Amniotic epithelial cell (primary cell): ENCODE measurements at regions not wholly inside any gene's neighbourhood (a gene's known extent, or its start where the extent isn't known, plus 50 kb on each side); places are given as distances from the start of the nearest gene placed in this dataset.
"Not testable (repeated sequence)": the region's sequence is repeated elsewhere in the genome, so short reads cannot be mapped to it uniquely, and the experiment has no call there.

Experiments
- DNase-seq: peaks from one replicate; pipeline ENCODE4 v3.0.0-alpha.2; 2010; ENCODE audit warnings: low read depth

- peak; percentile 3 for DNase-seq
These were observed 649.8 kb upstream of the FSHR start for GRCh38 chr2:49804111-49804510.

GRCh38 chr2:49801898-49802450, 647.7 kb upstream of the FSHR start:
- peak; percentile 2 for DNase-seq

DNA sequence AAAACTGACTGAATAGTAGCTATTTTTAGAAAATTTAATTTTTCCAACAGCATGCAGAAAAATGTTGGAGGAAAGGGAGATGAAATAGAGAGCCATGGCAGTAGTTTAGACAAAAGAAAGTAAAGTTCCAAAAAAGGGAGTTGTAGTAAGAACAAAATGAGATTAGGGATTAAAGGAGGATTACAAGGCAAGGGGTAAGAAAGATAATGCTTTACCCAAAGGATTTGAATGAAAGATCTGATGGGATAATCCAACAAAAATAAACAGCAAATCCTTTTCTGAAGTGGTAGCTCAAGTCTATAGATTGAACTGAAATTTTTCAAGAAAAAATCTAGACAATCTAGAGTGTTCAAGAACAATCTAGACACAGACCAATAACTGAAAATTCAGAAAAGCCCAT, 644.3 kb upstream of the FSHR start:
- no peak for DNase-seq

- DNase-seq, result peak; percentile 2
These were observed 642.0 kb upstream of the FSHR start for GRCh38 chr2:49796266-49796665.

DNA sequence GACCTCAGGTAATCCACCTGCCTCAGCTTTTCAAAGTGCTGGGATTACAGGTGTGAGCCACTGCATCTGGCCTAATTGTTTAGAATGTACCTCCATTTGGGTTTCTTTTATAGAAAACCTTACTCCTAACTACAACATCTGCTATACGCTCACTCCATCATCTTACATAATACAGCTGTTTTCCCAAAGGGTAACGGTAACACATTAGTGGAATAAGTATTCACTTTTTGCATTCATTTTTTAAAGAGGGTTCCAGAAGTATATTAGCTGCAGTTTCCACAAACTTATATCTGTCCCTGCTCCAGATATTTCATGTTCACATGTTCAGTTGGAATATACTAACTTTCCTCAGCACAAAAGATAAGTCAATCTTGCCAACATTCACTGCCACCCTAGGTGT, 640.1 kb upstream of the FSHR start:
- no peak for DNase-seq

GRCh38 chr2:49788300-49788699, 634.0 kb upstream of the FSHR start:
- no peak for DNase-seq

DNA sequence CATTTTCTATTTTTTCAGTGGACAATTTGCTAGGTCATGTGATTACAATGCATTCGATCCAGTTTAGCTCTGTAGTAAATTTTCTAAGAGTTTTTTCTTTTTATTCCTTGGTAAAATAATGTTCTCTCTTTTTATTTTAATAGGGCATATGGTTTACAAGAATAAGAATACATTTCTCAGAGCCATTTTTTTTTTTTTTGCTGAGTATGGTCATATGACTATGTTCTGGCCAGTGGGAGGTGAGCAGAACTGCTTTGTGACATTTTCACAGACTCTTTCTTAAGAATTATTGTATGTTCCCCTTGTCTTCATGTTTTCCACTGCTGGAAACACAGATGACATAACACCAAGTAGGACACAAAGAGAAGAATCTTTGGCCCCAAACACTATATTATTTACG, 626.6 kb upstream of the FSHR start:
- no peak for DNase-seq

DNA sequence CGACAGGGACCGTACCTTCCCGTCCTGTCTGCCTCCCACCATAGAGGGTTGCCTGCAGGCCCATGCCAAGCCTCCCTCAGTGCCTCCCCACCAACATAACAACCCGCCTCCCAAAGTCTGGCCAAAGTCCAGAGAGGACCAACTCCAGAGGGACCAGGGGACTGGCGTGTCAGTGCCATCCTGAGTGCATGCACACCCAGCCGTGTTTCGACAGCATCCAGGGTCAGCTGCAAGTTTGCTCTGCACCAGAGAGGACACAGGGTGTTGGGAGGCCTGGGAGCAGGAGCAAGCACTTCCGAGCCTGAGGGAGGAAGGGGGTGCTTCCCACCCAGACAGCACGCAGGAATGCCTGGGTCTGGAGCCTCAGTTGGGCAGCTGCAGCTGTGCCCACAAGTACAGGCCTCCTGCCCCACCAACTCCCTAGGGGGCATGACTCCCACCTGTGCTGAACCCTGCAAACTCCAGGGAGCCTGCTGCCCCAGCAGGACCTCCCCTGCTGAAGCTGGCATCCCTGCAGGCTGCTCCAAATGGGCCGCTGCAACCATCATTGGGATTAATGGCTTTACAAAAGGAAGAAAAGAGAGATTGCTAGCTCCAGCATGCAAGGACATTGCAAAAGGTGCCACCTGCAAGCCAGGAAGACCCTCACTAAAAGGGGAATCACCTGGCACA, 618.1 kb upstream of the FSHR start:
- DNase-seq, result no peak

- peak; percentile 1 for DNase-seq
These were observed 616.6 kb upstream of the FSHR start for GRCh38 chr2:49770919-49771318.

DNA sequence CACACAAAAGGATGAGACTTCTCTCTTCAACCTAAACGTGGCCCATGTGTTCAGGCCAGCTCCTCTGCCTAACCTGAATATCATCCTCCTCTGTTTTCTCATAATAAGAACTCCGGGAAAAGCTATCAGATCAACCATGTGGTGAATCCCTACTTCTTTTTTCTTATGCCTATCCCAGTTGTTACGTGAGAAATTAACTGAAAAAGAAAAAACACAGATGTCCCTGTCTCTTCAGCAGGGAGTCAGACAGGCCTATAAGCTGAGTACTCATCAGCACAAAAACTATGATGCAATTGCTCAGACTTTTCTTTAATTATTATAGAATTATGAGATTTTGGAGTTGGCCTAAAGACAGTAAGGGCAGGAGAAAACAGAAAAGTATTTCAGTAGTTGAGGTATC, 613.0 kb upstream of the FSHR start:
- DNase-seq, result no peak

DNA sequence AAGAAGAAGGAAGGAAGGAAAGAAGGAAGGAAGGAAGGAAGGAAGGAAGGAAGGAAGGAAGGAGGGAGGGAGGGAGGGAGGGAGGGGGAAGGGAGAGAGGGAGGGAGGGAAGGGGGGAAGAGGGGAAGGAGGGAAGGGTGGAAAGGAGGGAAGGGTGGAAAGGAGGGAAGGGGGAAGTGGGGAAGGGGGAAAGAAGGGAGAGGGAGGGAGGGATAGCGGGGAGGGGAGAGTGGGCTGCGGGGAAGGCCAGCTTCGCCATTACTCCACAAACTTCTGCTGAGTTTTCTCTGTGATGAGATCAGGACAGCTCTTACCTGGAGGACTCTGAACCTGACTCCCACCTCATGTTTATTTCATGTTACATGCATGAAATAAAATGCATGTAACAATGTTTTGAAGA, 601.5 kb upstream of the FSHR start:
- no peak for DNase-seq

- no peak for DNase-seq
These were observed 600.1 kb upstream of the FSHR start for GRCh38 chr2:49754381-49754780.

DNA sequence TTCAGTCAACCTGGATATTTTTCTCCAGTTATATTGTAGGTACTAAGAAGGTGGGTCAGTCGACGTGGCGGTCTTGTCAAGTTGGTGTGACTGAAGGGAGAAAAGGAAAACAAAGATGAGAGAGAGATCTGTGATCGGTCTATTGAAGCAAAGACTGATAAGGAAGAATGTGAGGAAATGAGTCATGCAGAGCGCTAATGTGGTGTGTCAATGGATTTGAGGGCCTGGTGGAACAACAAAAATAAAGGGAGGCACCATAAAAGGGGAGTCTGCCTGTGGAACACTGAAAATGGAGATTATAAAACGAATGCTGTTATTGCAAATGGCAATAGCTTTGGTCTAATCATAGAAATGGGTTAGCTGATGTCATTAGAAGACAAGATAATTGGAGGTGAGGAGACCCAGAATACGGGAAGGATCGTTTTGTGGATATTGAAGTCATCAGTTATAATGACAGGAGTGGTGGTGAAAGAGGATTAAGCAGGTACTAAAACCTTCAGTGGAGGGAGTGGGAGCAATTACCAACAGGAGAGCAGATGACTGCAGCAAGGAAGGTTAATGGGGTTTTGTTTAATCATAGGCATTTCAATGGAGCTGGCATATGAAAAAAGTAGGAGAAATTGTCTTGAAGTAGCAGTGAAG, 599.1 kb upstream of the FSHR start:
- peak; percentile 0 for DNase-seq

DNA sequence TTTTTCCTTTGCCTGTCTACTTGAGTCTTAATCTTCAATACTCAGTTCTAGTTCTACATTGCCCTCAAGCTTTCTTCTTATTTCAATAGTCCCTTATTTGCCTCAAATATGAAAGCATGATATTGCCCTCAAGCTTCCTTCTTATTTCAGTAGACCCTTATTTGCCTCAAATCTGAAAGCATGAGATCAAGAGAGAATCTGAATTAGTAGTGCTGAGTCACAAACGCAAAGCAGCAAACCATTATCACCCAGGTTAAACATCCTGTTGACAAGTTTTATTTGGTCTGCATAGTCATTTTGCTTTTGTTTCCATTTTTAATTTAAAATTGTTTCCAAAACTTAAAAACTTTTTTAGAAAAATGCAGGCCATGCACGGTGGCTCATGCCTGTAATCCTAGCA, 583.3 kb upstream of the FSHR start:
- DNase-seq, result no peak

DNA sequence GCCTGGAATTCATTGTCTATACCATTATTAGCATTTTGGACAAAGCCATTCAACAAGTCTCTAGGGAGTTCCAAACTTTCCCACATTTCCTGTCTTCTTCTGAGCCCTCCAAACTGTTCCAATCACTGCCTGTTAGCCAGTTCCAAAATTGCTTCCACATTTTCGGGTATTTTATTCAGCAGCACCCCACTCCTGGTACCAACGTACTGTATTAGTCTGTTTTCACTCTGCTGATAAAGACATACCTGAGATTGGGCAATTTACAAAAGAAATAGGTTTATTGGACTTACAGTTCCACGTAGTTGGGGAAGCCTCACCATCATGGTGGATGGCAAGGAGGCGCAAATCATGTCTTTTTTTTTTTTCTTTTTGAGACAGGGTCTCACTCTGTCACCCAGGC, 578.6 kb upstream of the FSHR start:
- DNase-seq, result not testable (repeated sequence)

- no peak for DNase-seq
These were observed 564.9 kb upstream of the FSHR start for GRCh38 chr2:49719241-49719640.

DNA sequence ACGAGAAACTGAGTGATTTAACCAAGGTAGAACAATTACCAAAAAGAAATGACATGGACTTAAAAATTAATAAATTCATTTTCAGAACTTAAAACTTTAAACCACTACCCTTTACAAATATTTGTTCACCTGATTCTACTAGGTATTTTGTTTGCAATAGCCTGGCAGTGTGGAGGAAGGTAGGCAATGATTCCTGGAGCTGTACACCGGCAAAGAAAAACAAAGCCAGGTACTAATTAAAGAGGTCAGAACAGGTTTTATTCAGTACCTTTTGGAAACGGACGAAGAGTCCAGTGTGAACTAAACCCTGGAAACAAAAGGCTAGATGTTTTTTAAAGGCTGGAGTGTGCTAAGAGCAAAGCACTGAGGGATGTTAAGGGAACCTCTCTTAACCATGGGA, 561.3 kb upstream of the FSHR start:
- no peak for DNase-seq

- DNase-seq, result no peak
These were observed 560.1 kb upstream of the FSHR start for GRCh38 chr2:49714454-49714853.

DNA sequence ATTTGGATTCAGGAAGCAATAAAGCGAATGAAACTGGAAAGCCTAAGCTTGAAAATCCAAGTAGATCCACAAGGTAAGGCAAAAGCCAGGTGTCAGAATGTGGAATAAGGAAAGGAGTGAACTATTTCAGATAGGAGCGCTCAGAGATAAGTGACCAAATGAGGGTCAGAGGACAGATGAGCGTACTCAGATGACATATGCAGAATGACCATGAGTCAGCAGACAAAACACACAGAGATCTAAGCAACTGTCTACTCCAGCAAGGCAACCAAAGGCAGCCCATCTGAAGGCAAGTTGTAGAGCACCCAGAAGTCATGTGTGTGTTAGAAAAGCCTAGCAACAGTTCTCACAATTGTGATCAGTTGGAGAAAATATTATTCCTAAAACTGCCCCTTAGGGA, 548.4 kb upstream of the FSHR start:
- DNase-seq, result no peak

DNA sequence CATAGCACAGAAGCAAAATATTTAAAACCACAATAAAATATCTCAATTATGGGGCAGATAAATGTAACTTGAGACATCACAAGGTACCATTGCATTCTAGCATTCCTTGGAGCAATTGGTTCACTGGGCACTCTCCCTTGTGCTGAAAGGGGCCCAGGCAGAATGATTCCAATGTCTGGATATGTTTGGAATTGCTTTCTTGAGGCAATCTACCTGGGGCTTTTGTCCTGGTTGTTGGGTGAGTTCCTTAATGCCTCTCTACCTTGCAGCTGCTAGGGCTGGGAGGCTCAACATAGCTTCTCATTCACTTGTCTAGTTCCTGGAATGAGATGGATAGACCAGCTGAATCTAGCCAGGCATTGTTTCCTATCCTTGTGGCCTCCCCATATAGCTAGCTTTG, 539.6 kb upstream of the FSHR start:
- DNase-seq, result no peak

GRCh38 chr2:49692022-49692421, 537.7 kb upstream of the FSHR start:
- not testable (repeated sequence) for DNase-seq

GRCh38 chr2:49687918-49688317, 533.6 kb upstream of the FSHR start:
- DNase-seq, result no peak

DNA sequence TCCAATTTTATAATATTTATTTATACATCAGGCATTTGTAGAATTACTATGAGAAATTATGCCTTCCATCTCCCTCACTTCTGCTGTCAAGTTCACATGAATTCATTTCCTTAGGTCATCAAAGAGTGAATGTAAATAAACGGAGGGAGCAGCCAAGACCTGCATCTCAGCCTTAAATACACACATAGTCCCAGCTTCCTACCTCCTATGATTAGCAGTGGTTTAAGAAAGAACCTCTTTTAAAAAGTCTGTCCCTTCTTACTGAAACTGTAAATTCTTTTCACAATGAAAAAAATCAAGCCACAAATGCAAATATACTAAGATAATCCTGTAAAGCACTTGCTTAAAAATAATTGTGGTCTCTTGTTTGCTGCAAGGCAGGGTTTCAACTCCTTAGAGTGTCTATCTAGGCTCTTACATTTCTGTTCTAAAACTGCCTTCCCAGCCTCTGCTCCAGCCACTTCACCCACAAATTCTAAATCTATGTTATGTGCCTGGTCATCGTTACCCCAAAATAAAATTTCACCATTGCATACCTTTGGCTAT, 532.7 kb upstream of the FSHR start:
- no peak for DNase-seq

- no peak for DNase-seq
These were observed 532.0 kb upstream of the FSHR start for GRCh38 chr2:49686291-49686690.
